ENCODE measurements at regions not wholly inside any gene's neighbourhood (a gene's known extent, or its start where the extent isn't known, plus 50 kb on each side); places are given as distances from the start of the nearest gene placed in this dataset.

DNA sequence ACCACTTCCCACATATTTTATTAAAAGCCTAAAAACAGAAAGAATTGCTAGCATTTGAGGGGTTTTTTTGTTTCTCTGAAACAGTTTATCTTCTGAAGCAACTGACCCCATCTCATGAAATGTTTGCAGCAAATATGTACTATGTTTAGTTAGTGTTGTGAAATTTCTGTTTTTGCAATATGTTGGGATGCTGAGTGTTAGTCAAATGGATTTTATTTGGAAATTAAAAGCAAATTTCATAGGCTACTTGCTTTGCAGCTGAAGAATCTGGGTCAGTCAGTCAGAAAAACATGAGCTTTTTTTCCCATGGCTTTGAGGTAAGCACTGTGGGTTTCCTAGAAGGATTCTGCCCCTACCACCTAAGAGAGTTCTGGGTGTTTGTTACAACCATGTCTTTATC lies 184.9 kb upstream of the DKK2 start:
- no peak for DNase-seq

DNA sequence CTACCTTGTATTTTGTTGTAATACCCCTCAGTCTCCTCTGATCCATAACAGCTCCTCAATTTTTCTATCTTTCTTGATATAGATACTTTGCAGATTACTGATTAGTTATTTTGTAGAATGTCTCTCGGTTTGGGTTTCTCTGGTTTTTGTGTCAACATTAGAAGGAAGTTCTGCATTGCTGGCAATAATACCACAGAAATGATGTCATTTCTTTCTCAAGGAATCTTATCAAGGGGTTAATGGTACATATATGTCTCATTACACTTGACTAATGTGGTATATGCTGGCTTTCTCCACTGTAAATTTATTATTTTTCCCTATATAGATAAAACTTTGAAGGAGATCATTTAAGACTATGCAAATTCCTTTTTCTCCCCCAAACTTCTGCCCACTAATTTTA lies 183.6 kb upstream of the DKK2 start:
- no peak for DNase-seq

DNA sequence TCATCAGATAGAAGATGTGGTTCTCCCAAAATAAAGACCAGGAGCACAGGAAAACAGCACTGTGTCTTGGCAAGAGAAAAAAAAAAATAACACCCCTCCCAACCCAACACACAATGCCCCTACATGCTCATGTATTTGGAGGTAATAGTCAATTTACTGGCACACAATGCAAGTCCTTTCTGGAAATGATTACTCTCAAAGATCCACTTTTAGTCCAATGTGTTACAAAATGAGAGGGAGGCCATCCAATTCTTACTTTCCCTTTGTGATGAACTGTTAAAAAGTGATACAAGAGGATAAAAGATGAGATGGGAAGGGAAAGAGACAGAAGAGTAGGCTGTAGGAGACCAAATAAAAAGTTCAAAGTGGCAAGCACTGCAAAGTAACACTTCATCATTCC lies 180.3 kb upstream of the DKK2 start:
- DNase-seq: no peak

DNA sequence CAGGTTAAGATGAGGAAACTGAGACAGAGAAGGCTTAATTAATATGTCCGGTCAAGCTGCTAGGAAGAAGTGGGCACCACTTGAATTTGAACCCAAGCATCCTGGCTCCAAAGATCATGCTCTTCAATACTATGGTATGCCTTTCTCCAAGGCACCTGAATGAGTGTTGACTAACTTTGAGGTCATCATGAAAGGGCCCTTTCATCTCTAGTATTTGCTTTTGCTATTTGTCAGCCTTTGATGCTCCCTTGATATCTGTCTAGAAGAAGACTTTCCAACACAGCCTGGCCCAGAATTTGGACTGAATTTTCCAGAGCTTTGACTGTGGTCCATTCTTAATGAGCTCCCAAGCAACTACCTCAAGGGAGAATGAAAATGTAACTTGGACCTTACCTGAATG lies 179.1 kb upstream of the DKK2 start:
- DNase-seq: no peak

DNA sequence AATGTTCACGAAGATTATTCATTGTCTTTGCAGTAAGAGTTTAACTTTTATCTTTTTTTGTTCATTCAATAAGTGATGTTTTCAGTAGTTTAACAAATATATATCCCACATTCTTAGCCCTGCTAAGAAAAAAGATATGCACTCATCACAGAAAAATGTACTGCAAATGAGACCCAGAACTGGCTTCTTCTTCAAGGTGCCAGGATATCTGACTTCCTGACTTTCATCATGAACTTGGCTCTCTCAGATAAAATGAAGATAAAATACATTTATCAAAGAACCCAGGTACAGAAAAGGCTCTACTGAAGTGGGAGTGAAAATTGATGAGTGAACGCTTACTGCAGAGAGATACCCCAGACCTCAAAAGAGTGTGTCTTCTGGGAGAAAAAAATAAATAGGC lies 177.8 kb upstream of the DKK2 start:
- DNase-seq: no peak

DNA sequence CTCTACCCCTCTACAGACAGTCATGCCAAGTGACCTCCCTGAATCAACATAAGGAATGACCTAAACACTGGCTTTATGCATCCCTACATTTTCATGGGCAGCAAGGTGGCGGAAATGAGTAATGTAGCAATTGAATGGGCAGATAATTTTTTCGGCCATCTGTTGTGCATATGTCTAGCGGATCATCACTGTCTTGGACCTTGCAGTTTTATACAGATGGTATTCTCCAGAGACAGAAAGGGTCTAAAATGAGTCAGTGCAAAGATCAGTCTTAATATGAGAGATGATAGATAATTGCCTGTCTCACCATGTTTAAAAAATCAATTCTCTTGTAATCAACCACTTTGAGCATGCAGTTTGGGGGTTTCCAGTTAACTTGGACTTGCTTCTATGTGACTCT lies 177.3 kb upstream of the DKK2 start:
- DNase-seq: no peak

DNA sequence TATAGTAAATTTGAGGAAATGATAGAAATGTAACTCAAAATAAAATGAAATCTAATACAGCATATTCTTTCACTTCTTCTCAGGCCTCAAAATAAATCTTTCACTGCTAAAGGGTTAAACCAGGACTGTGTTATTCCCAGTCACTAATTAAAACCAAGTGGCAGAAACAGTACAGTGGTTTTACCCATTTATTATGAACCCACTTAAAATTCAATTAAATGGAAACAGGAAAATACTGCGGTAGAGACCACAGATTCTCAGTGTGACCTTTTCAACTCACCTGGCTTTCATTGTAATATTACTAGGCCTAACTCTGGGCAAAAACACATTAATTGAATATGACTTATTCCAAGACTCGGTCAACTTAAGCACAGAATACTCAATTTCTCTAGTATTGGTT lies 176.5 kb upstream of the DKK2 start:
- no peak for DNase-seq

DNA sequence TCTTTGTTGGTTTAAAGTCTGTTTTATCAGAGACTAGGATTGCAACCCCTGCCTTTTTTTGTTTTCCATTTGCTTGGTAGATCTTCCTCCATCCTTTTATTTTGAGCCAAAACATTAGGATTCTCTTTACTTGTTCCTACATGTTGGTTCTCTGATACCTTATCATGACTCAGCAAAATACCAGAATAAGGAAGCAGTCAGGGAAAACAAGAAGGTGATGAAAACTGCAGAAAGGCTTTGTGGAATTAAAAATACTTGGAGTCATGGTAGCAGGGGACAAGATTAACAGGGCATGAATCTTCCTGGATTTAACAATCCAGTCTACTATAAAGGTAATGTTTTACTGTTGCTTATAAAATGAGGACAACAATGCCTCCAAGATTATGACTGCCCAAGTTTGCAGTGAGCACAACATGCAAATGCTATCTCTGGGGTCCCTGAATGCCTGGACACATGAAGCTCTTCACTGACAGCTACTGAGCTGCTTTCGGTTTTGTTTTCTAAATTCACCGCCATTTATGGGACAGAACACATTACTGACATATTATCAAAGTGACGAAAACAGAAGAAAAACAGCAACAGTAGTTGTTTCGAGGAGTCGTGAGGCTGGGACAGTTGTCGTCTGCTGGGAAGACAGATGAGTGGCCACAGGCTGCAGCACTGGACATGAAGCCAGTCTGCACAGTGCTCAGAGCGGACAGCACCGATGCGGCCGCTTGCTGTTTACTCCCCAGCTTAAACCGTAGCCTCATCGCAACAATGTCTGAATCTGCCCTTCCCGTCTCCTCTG lies 174.5 kb upstream of the DKK2 start:
- no peak for DNase-seq

DNA sequence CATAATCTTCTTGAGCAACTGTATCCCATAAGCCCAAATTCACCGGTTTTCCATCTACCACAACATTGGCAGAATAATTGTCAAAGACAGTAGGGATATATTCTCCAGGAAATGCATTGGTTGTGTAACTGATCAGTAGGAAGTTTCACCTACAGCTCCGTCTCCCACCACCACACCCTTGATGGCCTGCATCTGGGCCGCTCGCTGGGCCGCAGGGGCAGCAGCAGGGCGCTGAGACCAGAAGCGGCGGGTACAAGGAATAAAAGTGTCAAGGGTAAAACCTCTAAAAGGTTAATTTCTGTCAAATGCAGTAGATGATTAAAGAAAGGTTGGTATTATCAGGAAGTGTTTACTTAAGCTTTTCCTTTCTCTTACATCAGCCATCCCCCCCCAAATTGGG lies 167.6 kb upstream of the DKK2 start:
- DNase-seq: no peak

DNA sequence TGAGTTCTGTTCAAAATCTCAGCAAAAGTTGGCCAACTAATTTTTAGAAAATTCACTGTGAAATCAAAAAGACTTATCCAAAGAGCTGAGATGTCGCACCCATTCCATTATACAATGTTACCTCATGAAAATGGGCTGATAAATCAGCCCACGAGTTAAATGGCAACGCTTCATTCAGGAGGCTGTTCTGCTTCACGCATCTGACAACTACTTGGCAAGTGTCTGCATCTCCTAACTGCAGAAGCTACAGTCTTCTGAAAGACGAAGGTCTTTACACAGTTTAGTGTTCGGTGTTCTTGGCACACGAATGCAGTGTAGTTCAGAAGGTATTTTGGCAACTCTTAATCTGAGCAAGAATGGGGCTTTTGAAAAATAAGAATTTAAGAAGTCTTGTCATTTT lies 166.6 kb upstream of the DKK2 start:
- DNase-seq: no peak

DNA sequence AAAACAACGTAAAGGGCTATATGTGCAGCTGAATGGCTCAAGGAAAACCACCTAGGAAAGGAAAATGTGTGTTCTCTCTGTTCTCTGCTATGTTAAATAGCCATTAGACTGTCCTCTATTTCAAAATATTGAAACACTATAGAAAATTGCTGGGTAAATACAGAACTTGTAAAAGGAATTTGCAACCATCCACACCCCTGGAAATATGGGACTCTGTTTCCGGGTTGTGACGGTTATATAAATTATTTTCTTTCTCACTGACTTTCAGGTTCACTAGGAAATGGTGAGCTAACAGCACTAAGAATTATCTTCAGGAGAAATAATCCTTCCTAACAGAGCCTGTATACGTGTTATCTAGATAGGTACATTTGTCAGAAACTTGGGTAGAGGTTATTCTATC lies 161.0 kb upstream of the DKK2 start:
- DNase-seq: no peak

DNA sequence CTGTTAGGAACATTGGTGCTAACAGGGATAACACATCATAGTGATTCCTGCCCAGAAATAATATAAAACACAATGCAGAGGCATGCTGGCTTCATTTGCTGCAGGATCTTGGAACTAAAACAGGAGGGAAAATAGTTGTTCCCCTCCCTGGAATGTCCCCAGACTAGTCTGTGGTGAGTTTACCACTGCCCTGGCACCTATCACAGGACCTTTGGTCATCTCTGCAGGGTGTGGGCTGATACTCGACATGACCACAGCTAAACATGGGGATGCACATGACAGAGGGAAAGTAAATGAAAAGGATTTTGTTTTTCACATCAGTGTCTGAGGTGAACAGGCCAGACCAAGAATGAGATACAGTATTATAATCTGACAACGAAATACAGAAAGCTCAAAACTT lies 160.2 kb upstream of the DKK2 start:
- no peak for DNase-seq

DNA sequence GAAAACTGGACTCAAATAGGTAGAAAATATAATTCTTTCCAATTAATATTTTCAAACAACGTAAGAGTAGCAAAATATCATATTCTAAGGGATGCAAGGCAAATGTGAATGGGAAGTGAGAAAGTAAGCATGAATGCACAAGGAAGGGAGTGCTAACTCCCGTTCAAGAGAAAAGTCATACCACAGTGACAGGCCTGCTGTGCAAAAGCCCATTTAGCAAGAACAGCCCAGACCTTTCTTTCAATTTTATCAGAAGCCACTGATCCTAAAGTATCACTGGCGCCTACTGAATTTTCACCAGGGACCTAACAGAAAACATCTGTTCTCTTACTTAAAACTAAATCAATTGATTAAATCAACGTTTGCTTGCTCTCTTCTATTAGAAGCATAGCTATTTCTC lies 157.9 kb upstream of the DKK2 start:
- no peak for DNase-seq

DNA sequence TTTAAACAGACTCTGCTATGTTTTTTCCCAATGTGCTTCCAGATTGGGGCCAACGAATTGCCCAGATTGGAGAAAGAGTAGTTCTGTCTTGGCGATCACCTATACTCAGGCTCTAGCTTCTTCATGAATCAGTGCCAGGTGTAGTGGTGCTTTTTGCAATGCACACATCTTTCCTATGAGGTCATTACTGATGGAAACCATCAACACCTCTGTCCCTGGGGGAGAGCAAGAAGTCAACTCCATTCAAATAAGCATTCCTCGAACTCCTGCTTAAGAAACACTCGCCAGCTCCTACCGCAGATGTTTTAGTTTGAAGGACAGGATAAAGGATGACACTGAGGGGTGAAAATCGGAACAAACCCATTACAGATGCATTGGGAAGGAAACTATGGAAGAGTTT lies 156.5 kb upstream of the DKK2 start:
- no peak for DNase-seq

DNA sequence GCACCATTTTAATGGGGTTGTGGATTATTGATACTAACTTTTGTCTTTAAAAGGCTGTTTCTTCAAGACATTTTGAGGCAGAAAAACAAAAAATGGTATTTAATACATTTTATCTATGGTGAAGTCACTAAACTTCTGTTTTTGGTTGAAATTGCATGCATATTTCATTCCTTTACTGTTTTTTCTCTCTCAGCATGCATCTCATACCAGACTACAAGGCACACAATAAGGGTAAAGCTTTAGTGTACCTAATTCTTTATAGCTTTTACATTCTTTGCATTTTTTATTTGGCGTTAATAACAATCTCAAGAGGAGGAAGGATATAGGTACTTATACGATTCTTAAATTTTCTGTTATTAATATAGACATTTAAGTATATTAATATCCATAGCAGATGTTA lies 151.0 kb upstream of the DKK2 start:
- no peak for DNase-seq

DNA sequence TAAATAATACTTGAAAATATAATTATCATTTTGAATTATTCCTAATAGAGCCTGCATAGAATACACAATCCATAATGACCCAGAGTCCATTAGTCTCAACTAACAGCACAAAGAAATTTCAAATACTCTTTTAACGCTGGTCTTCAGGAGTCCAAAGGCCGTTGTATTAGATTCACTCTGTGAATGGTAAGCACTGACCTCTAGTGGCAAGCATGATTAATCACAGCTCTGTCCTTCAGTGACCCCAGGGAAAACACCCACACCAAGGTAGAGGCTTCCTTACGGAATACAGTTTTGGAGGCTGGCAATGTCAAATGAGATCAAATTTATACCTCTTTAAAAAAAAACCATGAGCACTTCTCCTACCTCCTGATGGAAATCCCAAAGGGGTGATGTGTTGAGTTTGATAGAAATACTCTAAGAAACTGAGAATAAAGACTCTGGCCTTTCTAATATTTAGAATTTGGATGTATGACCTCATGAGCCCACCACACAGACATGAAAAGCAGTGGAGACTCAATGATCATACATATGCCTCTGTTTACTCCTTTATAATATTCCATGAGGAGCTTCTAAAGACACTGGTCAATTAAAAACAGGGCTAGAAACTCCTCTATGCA lies 147.2 kb upstream of the DKK2 start:
- DNase-seq: no peak

DNA sequence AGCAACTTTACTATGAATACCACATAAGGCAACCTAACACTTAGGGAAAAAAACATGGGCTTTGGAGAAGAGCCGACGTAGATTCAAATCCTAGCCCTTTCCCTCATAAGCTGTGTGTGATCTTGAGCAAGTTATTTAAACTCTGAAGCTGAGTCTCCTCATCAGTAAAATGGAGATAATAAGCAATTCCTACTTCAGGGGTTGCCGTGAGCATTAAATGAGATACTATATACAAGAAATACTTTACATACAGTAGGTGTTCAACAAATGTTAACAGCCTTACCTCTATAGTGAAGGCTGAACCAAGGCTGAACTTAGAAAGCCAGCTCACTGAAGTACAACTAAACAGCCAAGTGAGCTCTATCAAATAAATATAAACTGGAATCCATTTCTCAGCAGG lies 146.2 kb upstream of the DKK2 start:
- no peak for DNase-seq

DNA sequence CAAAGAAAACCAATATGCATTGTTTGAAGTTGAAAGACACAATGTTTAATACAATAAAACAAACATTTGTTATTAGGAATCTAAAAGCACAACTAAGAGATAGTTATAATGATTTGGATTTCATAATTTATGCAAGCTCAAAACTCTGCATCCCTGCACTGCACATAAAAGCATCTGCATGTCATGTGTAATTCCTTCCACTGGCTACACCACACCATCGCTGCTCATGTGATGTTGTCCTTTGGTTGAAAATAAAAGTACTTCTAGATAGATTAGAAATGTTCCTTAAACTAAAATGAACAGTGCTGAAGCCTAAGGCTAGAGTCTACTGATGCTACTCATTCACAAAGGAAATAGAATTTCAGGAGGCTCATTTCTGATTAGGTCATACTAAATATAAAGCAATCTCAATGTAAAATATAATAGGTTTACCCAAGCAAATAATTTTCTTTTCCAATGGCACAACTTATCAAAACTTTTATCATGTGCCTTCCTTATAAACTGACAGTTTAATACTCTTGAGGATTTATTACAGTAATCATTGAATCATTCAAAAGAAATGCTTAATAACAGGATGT lies 130.8 kb upstream of the DKK2 start:
- DNase-seq: no peak

DNA sequence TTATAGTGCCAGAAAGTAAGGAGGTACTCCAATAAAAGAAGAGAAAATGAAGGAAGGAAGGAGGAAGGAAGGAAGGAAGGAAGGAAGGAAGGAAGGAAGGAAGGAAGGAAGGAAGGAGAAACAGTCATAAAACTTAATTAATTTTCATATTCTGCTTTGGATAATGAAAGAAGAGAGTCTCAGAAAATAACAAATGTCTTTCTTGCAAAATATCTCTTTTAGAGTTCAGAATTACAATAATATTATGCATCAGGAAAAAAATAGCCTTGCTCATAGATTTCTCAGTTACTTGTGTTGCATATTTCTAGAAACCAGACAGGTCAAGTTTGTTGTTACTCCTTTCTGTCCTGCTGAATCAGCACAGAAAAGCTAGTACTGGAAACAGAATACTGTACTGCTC lies 130.1 kb upstream of the DKK2 start:
- DNase-seq: no peak

DNA sequence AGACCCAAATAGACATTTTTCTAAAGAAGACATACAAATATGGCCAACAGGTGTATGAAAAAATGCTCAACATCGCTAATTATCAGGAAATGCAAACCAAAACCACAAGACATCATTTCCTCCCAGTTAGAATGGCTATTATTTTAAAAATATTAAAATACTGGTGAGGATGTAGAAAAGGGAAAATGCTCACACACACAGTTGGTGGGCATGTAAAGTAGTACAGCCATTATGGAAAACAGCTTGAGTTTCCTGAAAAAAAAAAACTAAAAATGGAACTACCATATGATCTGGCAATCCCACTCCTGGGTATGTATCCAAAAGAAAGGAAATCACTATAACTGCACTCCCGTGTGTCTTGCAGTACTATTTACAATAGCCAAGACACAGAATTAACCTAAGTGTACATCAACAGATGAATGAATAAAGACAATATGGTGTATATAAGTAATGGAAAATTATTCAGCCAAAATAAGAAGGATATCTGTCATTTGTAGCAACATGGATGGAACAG lies 128.9 kb upstream of the DKK2 start:
- DNase-seq: no peak

DNA sequence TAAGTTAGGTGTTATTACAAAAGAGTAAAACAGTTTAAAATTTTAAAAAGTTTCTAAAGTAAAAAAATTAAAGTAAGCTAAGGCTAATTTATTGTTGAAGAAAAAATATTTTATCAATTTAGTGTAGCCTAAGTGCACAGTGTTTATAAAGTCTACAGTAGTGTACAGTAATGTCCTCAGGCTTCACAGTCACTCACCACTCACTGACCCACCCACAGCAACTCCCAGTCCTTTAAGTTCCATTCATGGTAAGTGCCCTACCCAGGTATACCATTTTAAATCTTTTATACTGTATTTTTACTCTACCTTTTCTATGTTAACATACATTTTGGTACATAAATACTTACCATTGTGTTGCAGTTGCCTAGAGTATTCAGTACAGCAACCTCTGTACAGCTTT lies 120.3 kb upstream of the DKK2 start:
- no peak for DNase-seq

DNA sequence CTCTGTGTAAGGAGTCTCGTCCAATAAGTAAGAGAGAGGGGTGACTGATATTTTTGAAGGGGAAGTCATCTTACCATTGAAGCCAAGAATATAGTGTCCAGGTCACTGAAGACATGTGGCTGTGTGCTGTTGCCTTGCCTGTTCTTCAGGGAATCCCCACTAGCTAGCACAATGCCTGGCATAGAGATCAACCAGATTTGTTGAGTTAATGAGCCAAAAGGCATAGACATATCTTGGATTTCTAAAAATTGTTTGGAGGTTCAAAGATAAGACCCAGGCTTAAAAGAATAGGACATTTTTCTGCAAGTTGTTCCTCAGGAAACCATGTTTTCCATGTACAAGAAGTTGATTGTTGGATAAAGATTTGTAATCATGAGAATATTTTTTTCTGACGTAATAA lies 119.3 kb upstream of the DKK2 start:
- no peak for DNase-seq

DNA sequence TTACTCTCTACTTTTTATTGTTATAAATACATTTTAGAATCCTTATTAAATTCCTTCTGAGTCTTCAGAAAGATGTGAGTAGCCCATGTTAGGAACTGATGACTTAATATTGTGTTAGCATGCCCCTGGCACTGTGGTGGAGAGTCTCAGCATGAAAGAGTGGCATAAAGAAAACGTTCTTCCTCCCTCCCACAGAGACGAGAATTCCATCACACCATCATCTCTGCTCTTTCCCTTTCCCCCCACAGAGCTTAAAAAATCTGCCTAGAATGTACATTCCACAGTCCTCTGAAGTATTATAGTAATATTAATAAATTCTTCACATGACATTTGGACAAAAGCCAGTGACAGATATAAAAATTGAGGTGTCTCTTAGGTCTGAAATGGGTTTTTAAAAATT lies 117.8 kb upstream of the DKK2 start:
- no peak for DNase-seq

DNA sequence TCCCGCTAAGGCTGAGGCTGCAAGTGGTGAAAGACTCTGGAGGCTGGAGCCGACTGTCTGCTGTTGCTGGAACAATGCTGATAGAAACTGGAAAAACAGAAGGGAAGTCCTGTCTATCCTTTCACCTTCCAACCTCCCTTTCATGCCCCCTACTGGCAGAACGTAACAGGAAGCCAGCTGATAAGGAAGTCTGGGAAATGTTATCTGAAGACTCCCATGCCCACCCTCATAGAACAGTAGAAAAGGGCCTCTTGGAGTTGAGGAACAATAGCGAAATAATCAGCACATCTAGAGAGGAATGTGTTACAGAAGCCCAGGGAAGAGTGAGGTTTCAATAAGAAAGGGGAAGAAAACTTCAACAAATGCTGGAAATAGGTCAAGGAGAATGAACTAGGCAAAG lies 117.1 kb upstream of the DKK2 start:
- DNase-seq: no peak

DNA sequence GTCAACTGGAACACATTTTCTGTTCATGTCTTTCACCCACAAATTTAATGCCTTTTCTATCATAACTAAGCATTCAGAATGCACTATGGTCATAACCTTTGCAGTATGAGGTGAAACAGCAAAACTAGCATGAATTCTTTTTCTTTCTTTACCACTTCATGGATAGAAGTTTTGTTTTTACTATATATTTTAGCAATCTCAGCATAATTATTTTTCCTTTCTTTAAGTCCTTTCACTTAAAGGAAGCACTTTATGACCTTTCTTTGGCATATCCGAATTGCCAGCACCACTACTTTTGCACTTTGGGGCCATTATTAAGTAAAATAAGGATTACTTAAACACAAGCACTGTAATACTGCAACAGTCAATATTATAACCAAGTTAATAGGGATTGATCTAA lies 115.1 kb upstream of the DKK2 start:
- no peak for DNase-seq

Data from NCI-H2081 treated with DMSO at 0.1 percent for 48 hours (cell line).